PC-9 (cell line): ENCODE measurements at regions not wholly inside any gene's neighbourhood (a gene's known extent, or its start where the extent isn't known, plus 50 kb on each side); places are given as distances from the start of the nearest gene placed in this dataset.

Experiments
- BruUV-seq: library from RNA; stranded (reverse); fragments of 400-500 nt; replicated peaks from 2 replicates; lab custom pipeline; 2021; lab: Mats Ljungman, UMichigan
- CTCF ChIA-PET: fragments of 300-600 bp; sonication (Branson Sonifier 250); formaldehyde crosslinking; loops from one replicate; lab custom pipeline; 2022; ENCODE audit warnings: antibody characterized with exemption; lab: Charles Lee
- POLR2A ChIA-PET: fragments of 300-600 bp; sonication (Branson Sonifier 250); formaldehyde crosslinking; loops from one replicate; lab custom pipeline; 2022; ENCODE audit warnings: antibody characterized with exemption; ENCODE audit not compliant: unreplicated experiment; lab: Charles Lee
- DNase-seq, 2 experiments: peaks; one replicate each; pipeline versions ENCODE4 v3.0.0 to v3.0.0-alpha.2; 2015 to 2022; ENCODE audit warnings: mixed read lengths in 1 of 2
- H2AFZ ChIP-seq: fragments of 200-600 bp; sonication (generic); 2 replicates; pipeline ENCODE4 v1.8.1; 2017; ENCODE audit warnings: antibody characterized with exemption
- H3F3A ChIP-seq: fragments of 200-600 bp; sonication (generic); 2 replicates; pipeline ENCODE4 v1.8.1; 2017; ENCODE audit warnings: antibody characterized with exemption, mild to moderate bottlenecking, low read depth; ENCODE audit not compliant: insufficient read depth
- H3K27ac ChIP-seq: fragments of 200-600 bp; sonication (generic); 2 replicates; pipeline ENCODE4 v1.6.1; 2016; ENCODE audit warnings: mixed run types
- H3K27me3 ChIP-seq: fragments of 200-600 bp; sonication (generic); 2 replicates; pipeline ENCODE4 v1.6.1; 2016; ENCODE audit warnings: low read depth, mixed run types; ENCODE audit not compliant: insufficient read depth
- H3K36me3 ChIP-seq: fragments of 200-600 bp; sonication (generic); 2 replicates; pipeline ENCODE4 v1.6.1; 2016; ENCODE audit warnings: low read depth, mixed run types
- H3K4me1 ChIP-seq: fragments of 200-600 bp; sonication (generic); replicated peaks from 2 replicates; pipeline ENCODE4 v1.6.1; 2016; ENCODE audit warnings: mixed run types; ENCODE audit not compliant: insufficient read depth
- H3K4me2 ChIP-seq: fragments of 200-600 bp; sonication (generic); 2 replicates; pipeline ENCODE4 v1.6.1; 2017; ENCODE audit warnings: mixed run types
- H3K4me3 ChIP-seq: fragments of 200-600 bp; sonication (generic); 2 replicates; pipeline ENCODE4 v1.6.1; 2016; ENCODE audit warnings: mixed run types
- H3K79me2 ChIP-seq: fragments of 200-600 bp; sonication (generic); 2 replicates; pipeline ENCODE4 v1.6.1; 2017; ENCODE audit warnings: low read depth, mixed run types
- H3K9me2 ChIP-seq: fragments of 200-600 bp; sonication (generic); 2 replicates; pipeline ENCODE4 v1.8.1; 2017; ENCODE audit warnings: mild to moderate bottlenecking; ENCODE audit not compliant: insufficient read depth
- H3K9me3 ChIP-seq: fragments of 200-600 bp; sonication (generic); 2 replicates; pipeline ENCODE4 v1.8.1; 2016; ENCODE audit warnings: low read depth; ENCODE audit not compliant: insufficient read depth
- H4K20me1 ChIP-seq: fragments of 200-600 bp; sonication (generic); 2 replicates; pipeline ENCODE4 v1.8.1; 2017; ENCODE audit not compliant: insufficient read depth
- EZH2 ChIP-seq: fragments of 200-600 bp; sonication (generic); IDR thresholded peaks from 2 replicates; pipeline ENCODE4 v1.8.0; 2017; ENCODE audit warnings: antibody characterized with exemption, low read depth
- intact Hi-C: fragments of 100-400 bp; cut with micrococcal nuclease; formaldehyde crosslinking; loops from one replicate; pipeline ENCODE4 v1.10.0; 2022; ENCODE audit not compliant: unreplicated experiment
- TF ChIP-seq, protein P1 (sequence below): fragments of 200-600 bp; sonication (generic); conservative IDR thresholded peaks from 2 replicates; pipeline ENCODE4 v1.6.1; 2017; ENCODE audit warnings: mixed run types, antibody characterized with exemption, mild to moderate bottlenecking, moderate library complexity

DNA sequence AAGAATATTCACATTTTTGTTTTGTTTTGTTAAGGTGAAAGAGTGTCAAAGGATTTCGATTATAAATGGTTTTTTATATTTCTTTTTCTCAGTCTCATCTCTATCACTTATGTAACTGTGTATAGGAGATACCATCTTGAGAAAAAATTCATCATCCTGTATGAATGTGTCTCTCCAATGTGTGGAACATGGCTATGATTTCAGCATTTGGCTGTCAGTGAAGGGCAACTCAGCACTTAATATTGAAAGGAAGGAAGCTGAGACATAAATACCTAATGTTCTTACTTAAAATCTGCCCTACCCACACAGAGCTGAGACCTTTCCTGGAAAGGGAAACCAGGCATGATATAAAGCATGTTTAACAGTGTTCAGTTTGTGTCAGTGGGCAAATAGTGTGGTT lies 474.2 kb upstream of the RIOK2 start:
- Histone ChIP-seq H3K36me3 (no peaks in the 10 kb centered on the region), H3K9me3 (no peaks in the 10 kb centered on the region), H3K27me3 (no peaks in the 10 kb centered on the region), H4K20me1 (no peaks in the 10 kb centered on the region), H3K27ac (no peak overlapping the region), H3K4me3 (no peak overlapping the region), H2AFZ (no peak overlapping the region), H3F3A (no peaks in the 10 kb centered on the region), H3K9me2 (no peaks in the 10 kb centered on the region), H3K4me1 (no peaks in the 10 kb centered on the region), H3K4me2 (no peak overlapping the region), H3K79me2 (no peaks in the 10 kb centered on the region)
- no TSS peak for BruUV-seq
- POLR2A ChIA-PET = no interaction called here
- intact Hi-C loops = no loop called here
- CTCF ChIA-PET = no interaction called here
- no peak for TF ChIP-seq EZH2
- TF ChIP-seq, protein P1, sequence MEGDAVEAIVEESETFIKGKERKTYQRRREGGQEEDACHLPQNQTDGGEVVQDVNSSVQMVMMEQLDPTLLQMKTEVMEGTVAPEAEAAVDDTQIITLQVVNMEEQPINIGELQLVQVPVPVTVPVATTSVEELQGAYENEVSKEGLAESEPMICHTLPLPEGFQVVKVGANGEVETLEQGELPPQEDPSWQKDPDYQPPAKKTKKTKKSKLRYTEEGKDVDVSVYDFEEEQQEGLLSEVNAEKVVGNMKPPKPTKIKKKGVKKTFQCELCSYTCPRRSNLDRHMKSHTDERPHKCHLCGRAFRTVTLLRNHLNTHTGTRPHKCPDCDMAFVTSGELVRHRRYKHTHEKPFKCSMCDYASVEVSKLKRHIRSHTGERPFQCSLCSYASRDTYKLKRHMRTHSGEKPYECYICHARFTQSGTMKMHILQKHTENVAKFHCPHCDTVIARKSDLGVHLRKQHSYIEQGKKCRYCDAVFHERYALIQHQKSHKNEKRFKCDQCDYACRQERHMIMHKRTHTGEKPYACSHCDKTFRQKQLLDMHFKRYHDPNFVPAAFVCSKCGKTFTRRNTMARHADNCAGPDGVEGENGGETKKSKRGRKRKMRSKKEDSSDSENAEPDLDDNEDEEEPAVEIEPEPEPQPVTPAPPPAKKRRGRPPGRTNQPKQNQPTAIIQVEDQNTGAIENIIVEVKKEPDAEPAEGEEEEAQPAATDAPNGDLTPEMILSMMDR = no peak
- no peak for DNase-seq

DNA sequence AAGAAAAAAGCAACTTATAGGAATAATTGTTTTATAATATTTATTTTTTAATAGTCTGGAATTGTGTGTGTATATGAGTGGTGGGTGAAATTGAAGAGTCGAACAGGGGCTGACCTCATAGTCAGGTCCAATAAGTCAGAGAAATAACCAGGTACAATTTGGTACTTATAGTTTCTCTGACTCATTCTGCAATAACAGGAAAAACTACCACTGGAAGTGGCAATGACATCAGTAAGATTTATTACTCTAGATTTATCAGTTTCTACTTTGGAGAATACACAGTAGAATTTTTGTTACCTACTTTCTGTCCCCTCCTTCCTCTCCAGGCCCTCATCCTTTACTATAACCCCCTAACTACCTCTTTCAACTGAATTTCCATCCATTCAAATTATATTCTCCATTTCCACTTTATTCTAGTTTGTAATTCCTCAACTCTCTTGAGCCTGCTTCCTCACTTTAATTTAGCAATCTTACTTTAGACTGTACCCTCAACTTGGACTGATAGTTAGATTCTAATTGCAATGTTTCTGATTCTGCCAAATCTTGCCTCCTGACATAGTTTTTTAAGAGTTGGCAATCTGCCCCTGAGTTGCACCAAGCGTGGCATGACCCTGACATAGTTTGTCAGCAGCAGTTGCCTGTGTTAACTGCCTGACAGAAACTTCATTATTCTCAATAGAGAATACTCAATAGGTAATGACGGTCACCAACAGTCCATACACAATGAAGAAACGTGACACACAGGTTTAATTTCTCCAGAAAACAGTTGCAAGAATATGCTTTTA lies 475.3 kb upstream of the RIOK2 start:
- ChIA-PET CTCF (no interaction called here), POLR2A (no interaction called here)
- H3K4me1 ChIP-seq = no peaks in the 10 kb centered on the region
- H3K27ac ChIP-seq = no peak overlapping the region
- TF ChIP-seq, protein P1 = no peak
- TF ChIP-seq EZH2 = no peak
- BruUV-seq = no TSS peak
- H3K9me3 ChIP-seq = no peaks in the 10 kb centered on the region
- H3K27me3 ChIP-seq = no peaks in the 10 kb centered on the region
- DNase-seq = no peak
- no peak overlapping the region for H3K4me2 ChIP-seq
- H3F3A ChIP-seq = no peaks in the 10 kb centered on the region
- H3K4me3 ChIP-seq = no peak overlapping the region
- intact Hi-C loops = no loop called here
- H2AFZ ChIP-seq = no peak overlapping the region
- no peaks in the 10 kb centered on the region for H3K9me2 ChIP-seq
- H3K79me2 ChIP-seq = no peaks in the 10 kb centered on the region
- no peaks in the 10 kb centered on the region for H4K20me1 ChIP-seq
- H3K36me3 ChIP-seq = no peaks in the 10 kb centered on the region

DNA sequence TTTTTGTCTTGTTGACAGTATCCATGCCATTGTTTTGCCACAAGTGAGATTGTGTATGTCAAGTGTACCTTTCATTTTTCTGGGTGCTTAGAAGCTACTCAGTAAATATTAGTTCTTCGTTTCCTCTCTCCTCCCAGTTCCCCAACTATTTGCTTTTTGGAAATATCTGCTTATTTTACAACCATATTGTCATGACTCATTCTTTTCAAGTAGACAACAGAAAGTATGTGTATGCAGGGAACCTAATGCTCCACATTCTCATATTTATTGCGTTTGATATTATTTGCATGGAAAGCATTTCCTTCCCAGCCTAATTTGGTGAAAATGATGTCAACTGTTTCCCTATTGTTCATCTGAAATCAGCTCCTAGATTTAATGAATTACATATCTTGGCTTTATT lies 483.7 kb upstream of the RIOK2 start:
- no peak overlapping the region for H3K27ac ChIP-seq
- H3K9me2 ChIP-seq = no peaks in the 10 kb centered on the region
- intact Hi-C loops = no loop called here
- no peak for TF ChIP-seq EZH2
- TF ChIP-seq, protein P1 = no peak
- no peaks in the 10 kb centered on the region for H3K27me3 ChIP-seq
- no TSS peak for BruUV-seq
- no peak overlapping the region for H3K4me2 ChIP-seq
- no peak for DNase-seq
- CTCF ChIA-PET = no interaction called here
- H3K4me3 ChIP-seq = no peak overlapping the region
- no peaks in the 10 kb centered on the region for H3K79me2 ChIP-seq
- H4K20me1 ChIP-seq = no peaks in the 10 kb centered on the region
- no peaks in the 10 kb centered on the region for H3K9me3 ChIP-seq
- no peak overlapping the region for H2AFZ ChIP-seq
- H3K36me3 ChIP-seq = no peaks in the 10 kb centered on the region
- POLR2A ChIA-PET = no interaction called here
- H3F3A ChIP-seq = no peaks in the 10 kb centered on the region
- no peaks in the 10 kb centered on the region for H3K4me1 ChIP-seq
